ENCODE measurements at regions not wholly inside any gene's neighbourhood (a gene's known extent, or its start where the extent isn't known, plus 50 kb on each side); places are given as distances from the start of the nearest gene placed in this dataset.

- CTCF ChIA-PET, result no interaction called here
These were observed 1248.3 kb downstream of the PCDH18 start for GRCh38 chr4:136283977-136284376.

GRCh38 chr4:136281889-136282288, 1250.4 kb downstream of the PCDH18 start:
- ChIA-PET RAD21 (ENCODE audit: unreplicated experiment) (no interaction called here), SMC1A (ENCODE audit: uncharacterized antibody, unreplicated experiment) (no interaction called here)
- no peaks in the 10 kb centered on the region for H3K27me3 ChIP-seq (replicated peaks in 1 of 2; ENCODE audit: control insufficient read depth in 2 of 2, insufficient read depth in 2 of 2, low read length in 1 of 2)

More at GRCh38 chr4:136283977-136284376, 1248.3 kb downstream of the PCDH18 start:
- peak; percentile 57; the same call in 1 of the 2 replicates for TF ChIP-seq NFYB (IDR thresholded peaks at IDR 0.05; ENCODE audit: insufficient read depth, low read depth, low read length)
- no peak for TF ChIP-seq FOXK2 (IDR thresholded peaks at IDR 0.05)
- ATAC-seq (no peak), DNase-seq (ENCODE audit: low read depth, low spot score) (no peak), FAIRE-seq (no peak)
- Histone ChIP-seq H3K27ac (ENCODE audit: control insufficient read depth, insufficient read depth) (no peak overlapping the region), H3K27me3 (replicated peaks in 1 of 2; ENCODE audit: control insufficient read depth in 2 of 2, insufficient read depth in 2 of 2, low read length in 1 of 2) (no peaks in the 10 kb centered on the region), H3K4me3 (no peak overlapping the region), H4K20me1 (ENCODE audit: control insufficient read depth, insufficient read depth) (no peaks in the 10 kb centered on the region), H3K9me3 (replicated peaks; ENCODE audit: control insufficient read depth, insufficient read depth, low read length) (no peaks in the 10 kb centered on the region), H3K4me1 (ENCODE audit: control insufficient read depth, insufficient read depth, low read length) (no peaks in the 10 kb centered on the region), H3K4me2 (ENCODE audit: control insufficient read depth, insufficient read depth) (no peak overlapping the region), H3K9ac (ENCODE audit: control insufficient read depth, insufficient read depth, low read length) (no peak overlapping the region), H3K79me2 (ENCODE audit: control insufficient read depth, insufficient read depth, low read length) (no peaks in the 10 kb centered on the region), H3K36me3 (ENCODE audit: control insufficient read depth in 2 of 2, insufficient read depth in 2 of 2, low read length in 1 of 2) (no peaks in the 10 kb centered on the region), H2AFZ (ENCODE audit: control insufficient read depth, low read depth, low read length) (no peak overlapping the region)
- 25% methylated on average over 2 of the region's 2 CpGs for WGBS (ENCODE audit: insufficient coverage, insufficient replicate concordance, low lambda C conversion rate, missing lambda C conversion rate)
- ChIA-PET POLR2A (no interaction called here), RAD21 (ENCODE audit: unreplicated experiment) (no interaction called here), SMC1A (ENCODE audit: uncharacterized antibody, unreplicated experiment) (no interaction called here)
- in situ Hi-C loops (cut with MboI), result no loop called here
- intact Hi-C loops (cut with micrococcal nuclease; ENCODE audit: unreplicated experiment), result no loop called here
- BruUV-seq (replicated peaks), result no TSS peak

More at GRCh38 chr4:136281889-136282288, 1250.4 kb downstream of the PCDH18 start:
- DNase-seq (ENCODE audit: low read depth, low spot score) (no peak), ATAC-seq (no peak), FAIRE-seq (no peak)
- ChIA-PET POLR2A (no interaction called here), CTCF (no interaction called here)
- Histone ChIP-seq H3K4me1 (ENCODE audit: control insufficient read depth, insufficient read depth, low read length) (no peaks in the 10 kb centered on the region), H3K36me3 (ENCODE audit: control insufficient read depth in 2 of 2, insufficient read depth in 2 of 2, low read length in 1 of 2) (no peaks in the 10 kb centered on the region), H3K9ac (ENCODE audit: control insufficient read depth, insufficient read depth, low read length) (no peak overlapping the region), H2AFZ (ENCODE audit: control insufficient read depth, low read depth, low read length) (no peak overlapping the region), H3K4me2 (ENCODE audit: control insufficient read depth, insufficient read depth) (no peak overlapping the region), H3K4me3 (no peak overlapping the region), H3K9me3 (replicated peaks; ENCODE audit: control insufficient read depth, insufficient read depth, low read length) (no peaks in the 10 kb centered on the region), H3K27ac (ENCODE audit: control insufficient read depth, insufficient read depth) (no peak overlapping the region), H4K20me1 (ENCODE audit: control insufficient read depth, insufficient read depth) (no peaks in the 10 kb centered on the region), H3K79me2 (ENCODE audit: control insufficient read depth, insufficient read depth, low read length) (no peaks in the 10 kb centered on the region)
- TF ChIP-seq TCF7 (IDR thresholded peaks at IDR 0.05; ENCODE audit: borderline replicate concordance) (no peak), RCOR1 (conservative IDR thresholded peaks at IDR 0.05; ENCODE audit: low read depth, low read length) (no peak), RAD21 (IDR thresholded peaks at IDR 0.05; ENCODE audit: insufficient read depth, low read depth, low read length) (no peak), NR2C2 (IDR thresholded peaks at IDR 0.05; ENCODE audit: borderline replicate concordance, control insufficient read depth, insufficient read length, low read depth) (no peak), IRF3 (IDR thresholded peaks at IDR 0.05) (no peak), IKZF1 (conservative IDR thresholded peaks at IDR 0.05) (no peak), CEBPB (IDR thresholded peaks at IDR 0.05; ENCODE audit: borderline replicate concordance in 1 of 2, low read depth in 2 of 2, low read length in 2 of 2) (no peak), RBBP5 (conservative IDR thresholded peaks at IDR 0.05) (no peak), RUNX3 (IDR thresholded peaks at IDR 0.05; ENCODE audit: low read length) (no peak), RELB (IDR thresholded peaks at IDR 0.05; ENCODE audit: low read depth) (no peak), BCL3 (IDR thresholded peaks at IDR 0.05; ENCODE audit: borderline replicate concordance, insufficient read depth, low read depth, low read length, poor library complexity, severe bottlenecking) (no peak)
- BruUV-seq (replicated peaks), result no TSS peak
- WGBS (ENCODE audit: insufficient coverage, insufficient replicate concordance, low lambda C conversion rate, missing lambda C conversion rate), result 0% methylated on average over 1 of the region's 1 CpG
- in situ Hi-C loops (cut with MboI), result no loop called here
- intact Hi-C loops (cut with micrococcal nuclease; ENCODE audit: unreplicated experiment), result no loop called here
